Type B pancreatic cell (in vitro differentiated cells): ENCODE measurements at regions not wholly inside any gene's neighbourhood (a gene's known extent, or its start where the extent isn't known, plus 50 kb on each side); places are given as distances from the start of the nearest gene placed in this dataset.

Source experiments
- DNase-seq: peaks from one replicate; pipeline ENCODE4 v3.0.0; 2021; ENCODE audit warnings: mixed read lengths; ENCODE audit not compliant: unreplicated experiment; ENCODE audit errors: extremely low spot score
- H3K27ac Mint-ChIP-seq: 2 replicates; pipeline ENCODE4 v1.8.0; 2021; ENCODE audit warnings: mild to moderate bottlenecking, mixed read lengths
- H3K27me3 Mint-ChIP-seq: 2 replicates; pipeline ENCODE4 v1.8.0; 2021; ENCODE audit warnings: mixed read lengths
- H3K36me3 Mint-ChIP-seq: 2 replicates; pipeline ENCODE4 v1.8.0; 2021; ENCODE audit warnings: mixed read lengths
- H3K4me1 Mint-ChIP-seq: one replicate; pipeline ENCODE4 v1.8.0; 2021; ENCODE audit warnings: mixed read lengths; ENCODE audit not compliant: unreplicated experiment
- H3K4me3 Mint-ChIP-seq: 2 replicates; pipeline ENCODE4 v1.8.0; 2021; ENCODE audit warnings: mild to moderate bottlenecking, mixed read lengths
- H3K9me3 Mint-ChIP-seq: 2 replicates; pipeline ENCODE4 v1.8.0; 2021; ENCODE audit warnings: mixed read lengths
- TF ChIP-seq, protein P1 (sequence below): fragments of 200-600 bp; sonication (generic); conservative IDR thresholded peaks from 2 replicates; pipeline ENCODE4 v1.5.0; 2021; ENCODE audit warnings: antibody characterized with exemption, mild to moderate bottlenecking

DNA sequence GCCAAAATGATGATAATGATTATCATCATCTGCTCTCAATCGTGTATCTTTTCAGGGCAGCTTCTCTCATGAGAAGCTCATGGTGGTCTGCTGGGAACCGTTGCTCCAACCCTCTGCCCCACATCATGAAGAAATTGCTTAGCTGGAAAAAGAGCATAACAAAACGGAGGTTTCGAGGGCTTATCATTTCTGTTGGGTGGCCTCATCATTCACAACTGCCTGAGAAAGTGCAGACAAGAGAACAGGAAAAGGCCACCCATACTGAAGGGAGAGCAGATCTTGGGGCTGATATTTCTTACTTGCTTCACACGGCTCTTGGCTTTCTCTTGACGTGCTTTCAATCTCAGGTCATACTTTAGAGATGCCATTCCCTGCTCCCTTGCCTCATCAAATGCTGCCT, 471.6 kb downstream of the CD83 start:
- Mint-ChIP-seq H3K9me3 (peaks cover 5% of the 10 kb centered on the region), H3K36me3 (no peaks in the 10 kb centered on the region), H3K27ac (no peak overlapping the region), H3K27me3 (peaks cover 7% of the 10 kb centered on the region), H3K4me3 (no peak overlapping the region), H3K4me1 (peaks cover 5% of the 10 kb centered on the region)
- TF ChIP-seq, protein P1, sequence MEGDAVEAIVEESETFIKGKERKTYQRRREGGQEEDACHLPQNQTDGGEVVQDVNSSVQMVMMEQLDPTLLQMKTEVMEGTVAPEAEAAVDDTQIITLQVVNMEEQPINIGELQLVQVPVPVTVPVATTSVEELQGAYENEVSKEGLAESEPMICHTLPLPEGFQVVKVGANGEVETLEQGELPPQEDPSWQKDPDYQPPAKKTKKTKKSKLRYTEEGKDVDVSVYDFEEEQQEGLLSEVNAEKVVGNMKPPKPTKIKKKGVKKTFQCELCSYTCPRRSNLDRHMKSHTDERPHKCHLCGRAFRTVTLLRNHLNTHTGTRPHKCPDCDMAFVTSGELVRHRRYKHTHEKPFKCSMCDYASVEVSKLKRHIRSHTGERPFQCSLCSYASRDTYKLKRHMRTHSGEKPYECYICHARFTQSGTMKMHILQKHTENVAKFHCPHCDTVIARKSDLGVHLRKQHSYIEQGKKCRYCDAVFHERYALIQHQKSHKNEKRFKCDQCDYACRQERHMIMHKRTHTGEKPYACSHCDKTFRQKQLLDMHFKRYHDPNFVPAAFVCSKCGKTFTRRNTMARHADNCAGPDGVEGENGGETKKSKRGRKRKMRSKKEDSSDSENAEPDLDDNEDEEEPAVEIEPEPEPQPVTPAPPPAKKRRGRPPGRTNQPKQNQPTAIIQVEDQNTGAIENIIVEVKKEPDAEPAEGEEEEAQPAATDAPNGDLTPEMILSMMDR: no peak
- no peak for DNase-seq

DNA sequence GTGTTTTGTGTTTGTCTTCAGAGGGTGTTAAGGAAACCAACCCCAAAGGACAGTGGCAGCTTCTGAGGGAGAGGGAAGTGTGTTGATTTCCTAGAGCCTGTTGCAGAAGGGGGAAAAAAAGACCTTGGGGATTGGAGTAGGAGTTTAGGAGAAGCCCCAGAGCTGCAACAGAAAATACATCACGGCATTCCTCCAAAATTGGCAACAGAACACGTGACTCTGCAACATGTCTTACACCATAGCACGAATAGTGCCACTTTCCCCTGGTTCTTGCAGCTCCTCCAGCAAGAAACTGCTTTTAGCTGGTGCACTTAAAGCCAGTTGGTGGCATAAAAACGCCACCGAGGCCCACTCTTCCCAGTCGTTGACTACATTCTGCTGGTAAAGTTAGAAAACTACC, 473.0 kb downstream of the CD83 start:
- no peak for DNase-seq
- Mint-ChIP-seq H3K4me1 (peaks cover 8% of the 10 kb centered on the region), H3K9me3 (peaks cover 5% of the 10 kb centered on the region), H3K27ac (no peak overlapping the region), H3K27me3 (peaks cover 9% of the 10 kb centered on the region), H3K36me3 (no peaks in the 10 kb centered on the region), H3K4me3 (no peak overlapping the region)
- TF ChIP-seq, protein P1: no peak

DNA sequence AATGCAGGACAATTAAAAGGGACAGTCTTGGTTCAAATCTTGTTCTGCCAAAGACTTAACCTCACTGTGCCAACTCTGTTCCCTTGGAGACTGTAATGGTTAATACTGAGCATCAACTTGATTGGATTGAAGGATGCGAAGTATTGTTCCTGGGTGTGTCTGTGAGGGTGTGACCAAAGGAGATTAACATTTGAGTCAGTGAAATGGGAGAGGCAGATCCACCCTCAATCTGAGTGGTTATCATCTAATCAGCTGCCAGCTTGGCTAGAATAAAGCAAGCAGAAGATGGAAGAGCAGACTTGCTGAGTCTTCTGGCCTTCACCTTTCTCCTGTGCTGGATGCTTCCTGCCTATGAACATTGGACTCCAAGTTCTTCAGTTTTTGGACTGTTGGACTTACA, 474.4 kb downstream of the CD83 start:
- no peak overlapping the region for H3K4me3 Mint-ChIP-seq
- H3K9me3 Mint-ChIP-seq: peaks cover 9% of the 10 kb centered on the region
- H3K27me3 Mint-ChIP-seq: peaks cover 11% of the 10 kb centered on the region
- no peak for DNase-seq
- no peak overlapping the region for H3K27ac Mint-ChIP-seq
- H3K36me3 Mint-ChIP-seq: no peaks in the 10 kb centered on the region
- H3K4me1 Mint-ChIP-seq: peaks cover 5% of the 10 kb centered on the region
- TF ChIP-seq, protein P1: no peak

DNA sequence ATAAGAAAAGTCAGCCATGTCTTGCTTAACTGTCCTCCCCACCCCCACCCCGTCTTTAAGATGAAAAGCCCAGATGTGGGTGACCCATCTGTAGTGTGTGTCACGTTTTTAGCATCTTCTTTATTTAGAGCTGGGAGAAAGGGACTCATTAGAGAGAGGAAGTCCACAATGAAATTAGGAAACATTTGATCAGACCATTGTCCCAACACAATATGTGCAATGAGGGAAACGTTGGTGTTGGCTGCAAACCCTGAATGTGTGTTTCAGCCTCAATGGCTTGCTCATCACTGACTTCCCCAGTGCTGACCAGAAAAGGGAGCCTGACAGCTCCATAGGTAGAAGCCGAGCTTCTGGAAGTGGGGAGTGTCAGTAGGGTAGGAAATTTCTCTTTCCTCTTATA, 475.7 kb downstream of the CD83 start:
- Mint-ChIP-seq H3K9me3 (peaks cover 9% of the 10 kb centered on the region), H3K4me3 (no peak overlapping the region), H3K27ac (no peak overlapping the region), H3K4me1 (peaks cover 5% of the 10 kb centered on the region), H3K27me3 (peaks cover 10% of the 10 kb centered on the region), H3K36me3 (no peaks in the 10 kb centered on the region)
- TF ChIP-seq, protein P1: no peak
- DNase-seq: no peak

DNA sequence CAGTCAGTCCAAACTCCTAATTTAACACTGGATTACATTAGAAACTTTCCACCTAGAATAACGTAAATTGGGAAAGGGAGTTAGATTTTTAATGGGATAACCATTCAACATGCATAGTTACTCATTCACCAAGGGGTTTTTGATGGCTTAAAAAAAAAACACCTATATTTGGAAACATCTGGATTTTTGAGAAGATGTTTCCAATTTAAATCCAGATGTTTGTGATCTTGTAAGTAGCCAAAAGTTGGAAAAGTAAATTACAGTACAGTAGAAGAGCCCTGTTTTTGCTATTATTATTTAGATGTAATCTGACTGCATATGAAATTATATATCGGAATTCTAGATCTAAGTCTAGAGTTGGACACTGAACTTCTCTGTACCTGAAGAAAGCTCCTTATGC, 478.2 kb downstream of the CD83 start:
- Mint-ChIP-seq H3K36me3 (no peaks in the 10 kb centered on the region), H3K9me3 (peaks cover 5% of the 10 kb centered on the region), H3K4me3 (no peak overlapping the region), H3K4me1 (peaks cover 5% of the 10 kb centered on the region), H3K27me3 (peaks cover 10% of the 10 kb centered on the region), H3K27ac (no peak overlapping the region)
- DNase-seq: no peak
- TF ChIP-seq, protein P1: no peak

DNA sequence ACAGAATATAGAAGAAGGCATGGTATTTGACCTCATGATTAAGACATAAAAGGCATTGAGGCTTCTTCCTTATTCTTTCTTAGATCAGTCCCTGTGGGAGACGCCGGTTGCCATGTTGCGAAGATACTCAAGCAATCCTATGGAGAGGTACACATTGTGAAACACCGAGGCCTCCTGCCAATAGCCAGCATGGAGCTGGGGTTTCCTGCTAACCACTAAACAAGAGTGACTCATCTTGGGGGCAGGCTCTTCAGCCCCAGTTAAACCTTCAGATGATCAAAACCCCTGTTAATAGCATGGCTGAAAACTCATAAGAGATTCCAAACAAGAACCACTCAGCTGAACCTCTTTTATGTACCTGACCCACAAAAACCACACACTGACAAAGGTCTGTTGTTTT, 478.8 kb downstream of the CD83 start:
- peaks cover 10% of the 10 kb centered on the region for H3K27me3 Mint-ChIP-seq
- TF ChIP-seq, protein P1: no peak
- peaks cover 5% of the 10 kb centered on the region for H3K9me3 Mint-ChIP-seq
- DNase-seq: no peak
- no peak overlapping the region for H3K27ac Mint-ChIP-seq
- H3K36me3 Mint-ChIP-seq: no peaks in the 10 kb centered on the region
- H3K4me3 Mint-ChIP-seq: no peak overlapping the region
- H3K4me1 Mint-ChIP-seq: peaks cover 5% of the 10 kb centered on the region
